ENCODE measurements at regions not wholly inside any gene's neighbourhood (a gene's known extent, or its start where the extent isn't known, plus 50 kb on each side); places are given as distances from the start of the nearest gene placed in this dataset.

- TF ChIP-seq POLR2AphosphoS5 (IDR thresholded peaks at IDR 0.05) (no peak), CTCF (IDR thresholded peaks at IDR 0.05) (no peak), EP300 (IDR thresholded peaks at IDR 0.05; ENCODE audit: low read depth) (no peak), POLR2A (IDR thresholded peaks at IDR 0.05) (no peak)
Observed at GRCh38 chr15:69963385-69963784, 134.3 kb downstream of the TLE3 start.
